DOHH2 (cell line): ENCODE measurements at regions not wholly inside any gene's neighbourhood (a gene's known extent, or its start where the extent isn't known, plus 50 kb on each side); places are given as distances from the start of the nearest gene placed in this dataset.

Source experiments
- H3F3A ChIP-seq: fragments of 200-600 bp; sonication (generic), shearing (Covaris generic); 2 replicates; pipeline ENCODE4 v1.6.0; 2016; ENCODE audit warnings: antibody characterized with exemption, mild to moderate bottlenecking; ENCODE audit not compliant: control insufficient read depth, insufficient read depth
- H3K27ac ChIP-seq: fragments of 200-600 bp; sonication (generic); 2 replicates; pipeline ENCODE4 v1.5.1; 2014; ENCODE audit warnings: low read depth, mild to moderate bottlenecking, low read length, moderate library complexity
- H3K27me3 ChIP-seq: fragments of 200-600 bp; sonication (generic); 2 replicates; pipeline ENCODE4 v1.6.1; 2014; ENCODE audit warnings: mild to moderate bottlenecking, low read length, mixed read lengths; ENCODE audit not compliant: control insufficient read depth
- H3K36me3 ChIP-seq: fragments of 200-600 bp; sonication (generic); 2 replicates; pipeline ENCODE4 v1.6.1; 2014; ENCODE audit warnings: mild to moderate bottlenecking, low read length, moderate library complexity, mixed read lengths; ENCODE audit not compliant: control insufficient read depth
- H3K4me1 ChIP-seq: fragments of 200-600 bp; sonication (generic); 2 replicates; pipeline ENCODE4 v1.6.1; 2014; ENCODE audit warnings: mild to moderate bottlenecking, low read length, mixed read lengths; ENCODE audit not compliant: control insufficient read depth
- H3K4me2 ChIP-seq: fragments of 200-600 bp; sonication (generic); 2 replicates; pipeline ENCODE4 v1.6.0; 2014; ENCODE audit warnings: mild to moderate bottlenecking, low read length, moderate library complexity
- H3K4me3 ChIP-seq: fragments of 200-600 bp; sonication (generic); 2 replicates; pipeline ENCODE4 v1.5.1; 2014; ENCODE audit warnings: mild to moderate bottlenecking, low read length, mixed read lengths
- H3K79me2 ChIP-seq: fragments of 200-600 bp; sonication (generic); 2 replicates; pipeline ENCODE4 v1.6.1; 2014; ENCODE audit warnings: mild to moderate bottlenecking, low read length, mixed read lengths; ENCODE audit not compliant: control insufficient read depth
- H3K9me2 ChIP-seq: fragments of 200-600 bp; sonication (generic); replicated peaks from 2 replicates; pipeline ENCODE4 v1.6.1; 2014; ENCODE audit warnings: mild to moderate bottlenecking, low read length, mixed read lengths; ENCODE audit not compliant: control insufficient read depth
- H3K9me3 ChIP-seq: fragments of 200-600 bp; sonication (generic); 2 replicates; pipeline ENCODE4 v1.6.1; 2014; ENCODE audit warnings: antibody characterized with exemption, low read length, mixed read lengths; ENCODE audit not compliant: control insufficient read depth, insufficient read depth
- H4K20me1 ChIP-seq: fragments of 200-600 bp; sonication (generic); 2 replicates; pipeline ENCODE4 v1.6.0; 2014; ENCODE audit warnings: low read depth, mild to moderate bottlenecking, antibody characterized with exemption, low read length, moderate library complexity; ENCODE audit not compliant: control insufficient read depth, insufficient read depth
- CTCF ChIP-seq: fragments of 200-600 bp; sonication (generic); IDR thresholded peaks from one replicate; pipeline ENCODE4 v1.5.1; 2014; ENCODE audit warnings: antibody characterized with exemption, mild to moderate bottlenecking, low read depth, low read length; ENCODE audit not compliant: poor library complexity, severe bottlenecking
- EZH2phosphoT487 ChIP-seq: fragments of 200-600 bp; sonication (generic); IDR thresholded peaks from 2 replicates; pipeline ENCODE4 v1.6.1; 2017; ENCODE audit warnings: borderline replicate concordance, mild to moderate bottlenecking, antibody characterized with exemption, low read length, moderate library complexity, mixed read lengths

GRCh38 chr10:84049645-84050011 lies 89.7 kb upstream of the GHITM start:
- H3K4me1 ChIP-seq, result no peaks in the 10 kb centered on the region
- no peaks in the 10 kb centered on the region for H3K9me3 ChIP-seq
- H3K27me3 ChIP-seq, result no peaks in the 10 kb centered on the region
- no peaks in the 10 kb centered on the region for H3F3A ChIP-seq
- H4K20me1 ChIP-seq, result no peaks in the 10 kb centered on the region
- no peak overlapping the region for H3K4me3 ChIP-seq
- TF ChIP-seq CTCF, result no peak
- no peak for TF ChIP-seq EZH2phosphoT487
- H3K36me3 ChIP-seq, result no peaks in the 10 kb centered on the region
- H3K79me2 ChIP-seq, result no peaks in the 10 kb centered on the region
- no peak overlapping the region for H3K4me2 ChIP-seq
- no peak overlapping the region for H3K27ac ChIP-seq
- H3K9me2 ChIP-seq, result no peaks in the 10 kb centered on the region

- Histone ChIP-seq H3K79me2 (no peaks in the 10 kb centered on the region), H3K9me2 (no peaks in the 10 kb centered on the region), H4K20me1 (no peaks in the 10 kb centered on the region), H3K9me3 (no peaks in the 10 kb centered on the region), H3K4me1 (no peaks in the 10 kb centered on the region), H3F3A (no peaks in the 10 kb centered on the region), H3K4me2 (no peak overlapping the region), H3K36me3 (no peaks in the 10 kb centered on the region), H3K4me3 (no peak overlapping the region), H3K27ac (no peak overlapping the region), H3K27me3 (peaks cover 10% of the 10 kb centered on the region)
- TF ChIP-seq EZH2phosphoT487 (no peak), CTCF (no peak)
Measured at GRCh38 chr10:84053626-84054025, 85.7 kb upstream of the GHITM start.

- Histone ChIP-seq H3K9me2 (no peaks in the 10 kb centered on the region), H3K27ac (no peak overlapping the region), H3K27me3 (peaks cover 10% of the 10 kb centered on the region), H3K4me2 (no peak overlapping the region), H3K4me3 (no peak overlapping the region), H3F3A (no peaks in the 10 kb centered on the region), H4K20me1 (no peaks in the 10 kb centered on the region), H3K4me1 (no peaks in the 10 kb centered on the region), H3K9me3 (no peaks in the 10 kb centered on the region), H3K36me3 (no peaks in the 10 kb centered on the region), H3K79me2 (no peaks in the 10 kb centered on the region)
- TF ChIP-seq CTCF (no peak), EZH2phosphoT487 (no peak)
Measured at GRCh38 chr10:84054743-84055142, 84.6 kb upstream of the GHITM start.

GRCh38 chr10:84059526-84059925 lies 79.8 kb upstream of the GHITM start:
- Histone ChIP-seq H3K4me2 (no peak overlapping the region), H3K4me3 (no peak overlapping the region), H4K20me1 (no peaks in the 10 kb centered on the region), H3K9me3 (no peaks in the 10 kb centered on the region), H3K79me2 (no peaks in the 10 kb centered on the region), H3F3A (no peaks in the 10 kb centered on the region), H3K4me1 (no peaks in the 10 kb centered on the region), H3K27me3 (peaks cover 15% of the 10 kb centered on the region), H3K36me3 (no peaks in the 10 kb centered on the region), H3K9me2 (no peaks in the 10 kb centered on the region), H3K27ac (no peak overlapping the region)
- no peak for TF ChIP-seq CTCF
- TF ChIP-seq EZH2phosphoT487, result no peak
